ENCODE measurements at regions not wholly inside any gene's neighbourhood (a gene's known extent, or its start where the extent isn't known, plus 50 kb on each side); places are given as distances from the start of the nearest gene placed in this dataset.

DNA sequence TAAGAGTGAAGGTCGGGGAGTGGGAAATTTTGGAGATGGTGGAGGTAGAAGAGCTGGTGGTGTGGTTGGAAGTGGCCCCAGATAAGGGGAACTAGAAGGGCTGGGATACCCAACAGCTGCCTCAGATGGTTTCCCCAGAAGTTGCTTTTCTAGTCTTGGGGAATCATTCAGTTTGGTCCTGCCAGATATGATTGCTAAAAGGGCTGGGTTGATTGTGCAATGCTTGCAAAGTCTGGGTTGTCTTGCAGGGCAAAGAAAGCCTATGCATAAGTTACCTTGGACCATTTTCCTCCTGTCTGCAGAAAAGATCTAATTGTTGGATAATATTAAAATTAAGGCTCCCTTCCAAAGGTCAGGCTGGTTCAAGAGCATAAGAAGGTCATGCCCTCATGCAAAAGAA, 213.8 kb upstream of the ZNF804B start:
- intact Hi-C loops (cut with micrococcal nuclease; ENCODE audit: unreplicated experiment) = loop anchor here (1.0 to 10.0 kb wide), 3 partner anchors 290 to 1077 kb away; no protein-coding TSS in a partner anchor
- H3K4me1 Mint-ChIP-seq (ENCODE audit: low read depth, unreplicated experiment) = no peaks in the 10 kb centered on the region
- H3K36me3 Mint-ChIP-seq (ENCODE audit: insufficient read depth, unreplicated experiment) = no peaks in the 10 kb centered on the region
- H3K9me3 Mint-ChIP-seq (ENCODE audit: low read depth, unreplicated experiment) = no peaks in the 10 kb centered on the region
- CTCF ChIA-PET = interaction anchor here (0.7 to 1.8 kb wide), 2 partner anchors 288 to 289 kb away, joined by 4 read pairs; no protein-coding TSS in a partner anchor
- TF ChIP-seq, protein P1, sequence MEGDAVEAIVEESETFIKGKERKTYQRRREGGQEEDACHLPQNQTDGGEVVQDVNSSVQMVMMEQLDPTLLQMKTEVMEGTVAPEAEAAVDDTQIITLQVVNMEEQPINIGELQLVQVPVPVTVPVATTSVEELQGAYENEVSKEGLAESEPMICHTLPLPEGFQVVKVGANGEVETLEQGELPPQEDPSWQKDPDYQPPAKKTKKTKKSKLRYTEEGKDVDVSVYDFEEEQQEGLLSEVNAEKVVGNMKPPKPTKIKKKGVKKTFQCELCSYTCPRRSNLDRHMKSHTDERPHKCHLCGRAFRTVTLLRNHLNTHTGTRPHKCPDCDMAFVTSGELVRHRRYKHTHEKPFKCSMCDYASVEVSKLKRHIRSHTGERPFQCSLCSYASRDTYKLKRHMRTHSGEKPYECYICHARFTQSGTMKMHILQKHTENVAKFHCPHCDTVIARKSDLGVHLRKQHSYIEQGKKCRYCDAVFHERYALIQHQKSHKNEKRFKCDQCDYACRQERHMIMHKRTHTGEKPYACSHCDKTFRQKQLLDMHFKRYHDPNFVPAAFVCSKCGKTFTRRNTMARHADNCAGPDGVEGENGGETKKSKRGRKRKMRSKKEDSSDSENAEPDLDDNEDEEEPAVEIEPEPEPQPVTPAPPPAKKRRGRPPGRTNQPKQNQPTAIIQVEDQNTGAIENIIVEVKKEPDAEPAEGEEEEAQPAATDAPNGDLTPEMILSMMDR (IDR thresholded peaks at IDR 0.05; ENCODE audit: unreplicated experiment) = no peak
- no TSS peak for BruUV-seq (replicated peaks)
- H3K4me3 Mint-ChIP-seq (ENCODE audit: low read depth, unreplicated experiment) = no peak overlapping the region
- H3K27me3 Mint-ChIP-seq (ENCODE audit: unreplicated experiment) = no peaks in the 10 kb centered on the region
- H3K27ac Mint-ChIP-seq (ENCODE audit: unreplicated experiment) = no peak overlapping the region
- DNase-seq = no peak

DNA sequence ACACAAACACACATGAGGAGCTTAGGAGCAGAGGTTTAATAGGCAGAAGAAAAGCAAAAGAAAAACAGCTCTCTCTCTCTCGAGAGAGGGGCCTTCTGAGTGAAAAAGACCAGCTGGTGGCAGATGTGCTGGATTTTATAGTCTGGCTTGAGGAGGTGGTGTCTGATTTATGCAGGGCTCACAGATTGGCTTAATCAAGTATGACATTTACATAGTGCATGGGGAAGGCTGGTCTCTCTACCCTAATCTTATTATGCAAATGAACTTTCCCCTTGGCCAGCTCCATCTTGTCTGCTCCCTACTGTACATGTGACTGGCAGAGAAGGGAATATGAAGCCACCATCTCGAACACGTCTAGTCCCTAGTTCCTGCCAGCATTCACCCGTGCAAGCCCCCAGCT, 219.5 kb upstream of the ZNF804B start:
- no peak for DNase-seq
- H3K27me3 Mint-ChIP-seq (ENCODE audit: unreplicated experiment) = no peaks in the 10 kb centered on the region
- H3K4me1 Mint-ChIP-seq (ENCODE audit: low read depth, unreplicated experiment) = no peaks in the 10 kb centered on the region
- H3K9me3 Mint-ChIP-seq (ENCODE audit: low read depth, unreplicated experiment) = no peaks in the 10 kb centered on the region
- no peak overlapping the region for H3K27ac Mint-ChIP-seq (ENCODE audit: unreplicated experiment)
- H3K36me3 Mint-ChIP-seq (ENCODE audit: insufficient read depth, unreplicated experiment) = no peaks in the 10 kb centered on the region
- BruUV-seq (replicated peaks) = no TSS peak
- intact Hi-C loops (cut with micrococcal nuclease; ENCODE audit: unreplicated experiment) = loop anchor here (10.0 kb wide), 1 partner anchor 295 kb away; no protein-coding TSS in a partner anchor
- CTCF ChIA-PET = no interaction called here
- TF ChIP-seq, protein P1 (IDR thresholded peaks at IDR 0.05; ENCODE audit: unreplicated experiment) = no peak
- no peak overlapping the region for H3K4me3 Mint-ChIP-seq (ENCODE audit: low read depth, unreplicated experiment)

DNA sequence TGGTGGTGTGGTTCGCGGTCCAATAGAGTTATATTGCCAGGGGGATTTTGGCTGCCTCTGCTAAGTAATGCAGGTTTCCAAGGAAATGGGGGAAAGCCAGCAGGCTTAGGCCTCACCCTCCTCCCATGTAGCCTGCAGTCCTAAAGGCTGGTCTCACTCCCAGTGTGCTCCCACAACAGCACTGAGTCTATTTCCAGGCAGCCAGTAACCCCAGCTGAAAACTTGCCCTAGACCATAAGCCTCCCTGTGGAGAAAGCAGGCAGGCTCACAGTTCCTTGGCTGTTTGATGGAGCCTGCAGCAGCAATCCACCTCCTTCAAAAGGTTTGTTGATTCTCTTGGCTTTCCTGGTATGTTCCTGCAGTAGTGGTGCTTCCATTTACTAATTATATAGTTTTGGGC, 220.0 kb upstream of the ZNF804B start:
- intact Hi-C loops (cut with micrococcal nuclease; ENCODE audit: unreplicated experiment) = loop anchor here (10.0 kb wide), 1 partner anchor 145 kb away; no protein-coding TSS in a partner anchor
- no TSS peak for BruUV-seq (replicated peaks)
- CTCF ChIA-PET = no interaction called here
- no peaks in the 10 kb centered on the region for H3K4me1 Mint-ChIP-seq (ENCODE audit: low read depth, unreplicated experiment)
- H3K36me3 Mint-ChIP-seq (ENCODE audit: insufficient read depth, unreplicated experiment) = no peaks in the 10 kb centered on the region
- no peaks in the 10 kb centered on the region for H3K27me3 Mint-ChIP-seq (ENCODE audit: unreplicated experiment)
- no peak overlapping the region for H3K27ac Mint-ChIP-seq (ENCODE audit: unreplicated experiment)
- DNase-seq = no peak
- TF ChIP-seq, protein P1 (IDR thresholded peaks at IDR 0.05; ENCODE audit: unreplicated experiment) = no peak
- H3K9me3 Mint-ChIP-seq (ENCODE audit: low read depth, unreplicated experiment) = no peaks in the 10 kb centered on the region
- no peak overlapping the region for H3K4me3 Mint-ChIP-seq (ENCODE audit: low read depth, unreplicated experiment)

DNA sequence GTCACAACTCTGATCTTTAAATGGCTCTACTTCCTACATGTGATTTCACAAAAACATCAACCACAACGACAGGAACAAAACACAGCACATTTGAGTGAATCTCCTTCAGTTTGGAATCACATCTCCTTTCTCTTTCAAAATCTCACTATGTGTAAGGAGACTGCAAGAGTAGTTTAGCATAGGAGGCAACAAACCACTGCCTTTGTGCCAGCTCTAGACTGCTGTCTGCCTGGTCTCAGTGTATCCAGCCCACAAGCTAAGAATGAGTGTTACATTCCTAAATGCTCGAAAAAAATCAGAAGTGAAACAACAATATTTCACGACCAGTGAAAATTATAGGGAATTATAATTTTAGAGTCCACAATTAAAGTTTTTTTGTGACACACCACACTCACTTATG, 217.0 kb upstream of the STEAP4 start:
- Mint-ChIP-seq H3K27me3 (ENCODE audit: unreplicated experiment) (no peaks in the 10 kb centered on the region), H3K36me3 (ENCODE audit: insufficient read depth, unreplicated experiment) (no peaks in the 10 kb centered on the region), H3K4me1 (ENCODE audit: low read depth, unreplicated experiment) (no peaks in the 10 kb centered on the region), H3K27ac (ENCODE audit: unreplicated experiment) (no peak overlapping the region), H3K4me3 (ENCODE audit: low read depth, unreplicated experiment) (no peak overlapping the region), H3K9me3 (ENCODE audit: low read depth, unreplicated experiment) (no peaks in the 10 kb centered on the region)
- TF ChIP-seq, protein P1 (IDR thresholded peaks at IDR 0.05; ENCODE audit: unreplicated experiment) = no peak
- CTCF ChIA-PET = no interaction called here
- intact Hi-C loops (cut with micrococcal nuclease; ENCODE audit: unreplicated experiment) = no loop called here
- BruUV-seq (replicated peaks) = no TSS peak
- DNase-seq = no peak

Data from Calu3 (cell line).